Urinary bladder (tissue), 3 donors: ENCODE measurements at regions not wholly inside any gene's neighbourhood (a gene's known extent, or its start where the extent isn't known, plus 50 kb on each side); places are given as distances from the start of the nearest gene placed in this dataset.

ENCODE experiments used
- DNase-seq: peaks from one replicate; pipeline ENCODE4 v3.0.0-alpha.2; 2015; ENCODE audit errors: extremely low spot score
- H3K27ac ChIP-seq: one replicate; pipeline ENCODE4 v1.5.1; 2013; ENCODE audit warnings: low read depth, mild to moderate bottlenecking, moderate library complexity
- H3K36me3 ChIP-seq: one replicate; pipeline ENCODE4 v1.6.1; 2013; ENCODE audit warnings: mild to moderate bottlenecking, moderate library complexity; ENCODE audit not compliant: insufficient read depth
- H3K4me1 ChIP-seq: one replicate; pipeline ENCODE4 v1.6.1; 2013; ENCODE audit warnings: mild to moderate bottlenecking, moderate library complexity; ENCODE audit not compliant: insufficient read depth
- H3K4me3 ChIP-seq: one replicate; pipeline ENCODE4 v1.5.1; 2013; ENCODE audit warnings: low read depth, low read length
- WGBS: extraction: QIAGEN DNeasy Blood & Tissue Kit; methylation state at CpG from one replicate; pipeline ENCODE4 v1.1.7; 2013; 5-methylcytosine and 5-hydroxymethylcytosine counted together
- donor health status: healthy with polysubstance abuse.
- donor health status: healthy.

DNA sequence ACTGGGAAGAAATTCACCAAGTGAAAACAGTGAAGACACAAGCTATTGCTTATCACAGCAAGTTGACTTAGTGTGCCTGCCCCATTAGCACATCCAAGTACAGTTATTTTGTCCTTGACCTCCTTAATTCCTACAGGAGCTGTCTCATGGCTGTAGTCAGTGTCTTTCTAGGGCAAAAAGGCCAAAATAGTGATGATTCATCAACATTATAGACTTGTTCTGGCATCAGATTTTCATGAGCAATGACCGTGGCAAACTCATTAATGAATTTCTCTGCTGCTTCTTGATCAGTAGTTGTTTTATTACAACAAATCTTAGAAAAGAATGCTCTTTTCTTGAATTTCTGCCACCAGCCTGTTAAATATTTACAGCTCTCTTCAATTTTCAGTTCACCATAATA lies 1169.3 kb upstream of the DDX18 start:
- H3K4me1 ChIP-seq: no peaks in the 10 kb centered on the region
- 72% methylated on average over 1 of the region's 1 CpG for WGBS
- H3K27ac ChIP-seq: no peak overlapping the region
- DNase-seq: no peak
- H3K36me3 ChIP-seq: no peaks in the 10 kb centered on the region
- H3K4me3 ChIP-seq: no peak overlapping the region

DNA sequence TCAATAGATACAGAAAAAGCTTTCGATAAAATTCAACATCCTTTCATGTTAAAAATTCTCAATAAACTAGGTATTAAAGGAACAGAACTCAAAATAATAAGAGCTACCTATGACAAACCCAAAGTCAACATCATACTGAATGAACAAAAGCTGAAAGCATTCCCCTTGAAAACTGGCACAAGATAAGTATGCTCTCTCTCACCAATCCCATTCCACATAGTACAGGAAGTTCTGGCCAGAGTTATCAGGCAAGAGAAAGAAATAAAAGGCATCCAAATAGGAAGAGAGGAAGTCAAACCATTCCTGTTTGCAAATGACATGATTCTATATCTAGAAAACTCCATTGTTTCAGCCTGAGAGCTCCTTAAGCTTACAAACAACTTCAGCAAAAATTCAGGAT lies 1145.8 kb upstream of the DDX18 start:
- H3K36me3 ChIP-seq: no peaks in the 10 kb centered on the region
- WGBS: 81% methylated on average over 1 of the region's 1 CpG
- no peak overlapping the region for H3K4me3 ChIP-seq
- no peaks in the 10 kb centered on the region for H3K4me1 ChIP-seq
- no peak for DNase-seq
- H3K27ac ChIP-seq: no peak overlapping the region

DNA sequence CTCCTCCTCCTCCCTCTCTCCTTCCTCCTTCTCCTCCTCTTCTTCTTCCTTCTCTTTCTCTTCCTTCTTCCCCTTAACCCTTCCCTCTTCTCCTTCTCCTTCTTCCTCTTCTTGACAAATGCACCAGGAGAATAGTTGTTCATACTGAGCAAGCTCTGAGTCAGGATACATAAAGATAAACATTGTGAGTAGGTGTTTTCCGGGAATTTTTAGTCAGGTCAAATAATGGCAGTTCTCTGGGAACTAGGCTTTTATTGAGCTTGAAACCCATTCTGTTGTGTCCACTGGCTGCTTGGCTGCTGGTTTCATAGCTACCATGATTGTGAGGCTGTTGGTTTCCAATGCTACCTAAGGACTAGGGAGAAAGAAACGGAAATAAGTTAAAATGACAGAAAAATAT lies 1144.7 kb upstream of the DDX18 start:
- no peak for DNase-seq
- no peak overlapping the region for H3K27ac ChIP-seq

DNA sequence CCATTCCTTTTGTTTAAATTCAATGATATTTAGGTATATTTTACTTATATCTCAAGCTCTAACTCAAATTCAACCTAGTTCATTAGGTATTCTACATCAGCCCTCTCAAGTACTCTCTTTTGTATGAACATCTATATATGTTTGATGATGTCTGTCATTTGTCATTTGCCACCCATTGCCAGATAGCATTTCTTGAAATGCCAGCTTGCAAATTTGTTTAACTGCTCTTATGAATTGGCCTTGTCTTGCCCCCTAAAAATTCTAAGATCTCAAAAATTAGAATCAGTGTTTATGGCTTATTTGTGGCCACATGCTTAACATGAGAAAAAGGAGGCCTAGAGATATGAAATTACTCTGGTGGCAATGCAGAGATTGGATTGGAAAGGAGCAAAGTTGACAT lies 1140.3 kb upstream of the DDX18 start:
- H3K4me3 ChIP-seq: no peak overlapping the region
- no peak for DNase-seq
- no peak overlapping the region for H3K27ac ChIP-seq
- no peaks in the 10 kb centered on the region for H3K4me1 ChIP-seq
- no peaks in the 10 kb centered on the region for H3K36me3 ChIP-seq

More for the DNA sequence above, 1144.7 kb upstream of the DDX18 start:
- H3K36me3 ChIP-seq: no peaks in the 10 kb centered on the region
- WGBS: 60% methylated on average over 2 of the region's 2 CpGs
- no peak overlapping the region for H3K4me3 ChIP-seq
- no peaks in the 10 kb centered on the region for H3K4me1 ChIP-seq

DNA sequence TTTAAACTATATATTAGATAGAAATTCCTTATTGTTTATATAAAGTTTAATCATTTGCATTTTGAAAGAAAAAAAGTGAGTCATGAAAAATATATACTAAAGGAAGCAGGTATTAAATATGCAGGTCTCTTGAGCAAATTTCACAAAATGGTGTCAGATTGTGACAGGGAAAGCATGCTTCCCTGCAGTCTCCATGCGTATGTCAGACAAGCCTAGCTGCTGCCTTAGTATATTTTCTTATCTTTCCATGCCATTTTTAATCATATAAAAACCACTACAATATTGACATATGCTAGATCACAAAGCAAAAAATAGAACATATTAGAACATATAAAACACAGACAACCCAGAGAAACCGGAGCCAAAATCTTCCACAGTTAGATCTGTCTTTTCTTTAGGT lies 1137.7 kb upstream of the DDX18 start:
- no peaks in the 10 kb centered on the region for H3K36me3 ChIP-seq
- no peaks in the 10 kb centered on the region for H3K4me1 ChIP-seq
- DNase-seq: no peak
- H3K4me3 ChIP-seq: no peak overlapping the region
- WGBS: 82% methylated on average over 2 of the region's 2 CpGs
- no peak overlapping the region for H3K27ac ChIP-seq

DNA sequence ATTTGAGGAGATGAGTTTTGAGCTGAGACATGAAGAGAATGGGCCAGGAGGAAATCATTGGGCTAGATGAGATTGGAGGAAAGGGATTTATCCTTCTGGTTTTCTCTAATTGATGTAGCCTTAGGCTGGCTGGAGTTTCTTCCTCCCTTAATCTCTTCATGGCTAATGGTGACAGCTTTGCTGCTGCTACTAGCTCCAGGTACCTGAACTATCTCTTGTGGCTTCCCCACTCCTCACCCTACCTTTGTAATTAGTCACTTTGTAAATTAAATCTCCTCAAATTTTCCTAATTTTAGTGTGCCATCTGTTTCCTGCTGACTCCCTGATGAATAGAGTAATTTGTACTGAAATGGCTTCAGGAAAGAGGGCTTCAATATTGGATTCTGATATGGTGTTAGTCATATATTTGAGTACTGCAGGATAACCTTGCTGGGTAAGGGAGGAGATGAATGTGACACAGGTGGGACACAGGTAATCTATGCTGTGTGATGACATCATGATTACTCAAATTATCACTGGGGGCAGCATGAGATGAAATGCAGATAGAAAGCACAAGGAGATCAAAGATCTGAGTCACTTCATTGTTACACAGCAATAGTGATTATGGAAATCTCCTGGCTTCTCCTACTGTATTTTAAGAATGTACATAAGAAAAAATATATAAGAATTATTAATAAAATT lies 1134.1 kb upstream of the DDX18 start:
- Histone ChIP-seq H3K27ac (no peak overlapping the region), H3K4me3 (no peak overlapping the region), H3K36me3 (no peaks in the 10 kb centered on the region), H3K4me1 (no peaks in the 10 kb centered on the region)
- DNase-seq: no peak

DNA sequence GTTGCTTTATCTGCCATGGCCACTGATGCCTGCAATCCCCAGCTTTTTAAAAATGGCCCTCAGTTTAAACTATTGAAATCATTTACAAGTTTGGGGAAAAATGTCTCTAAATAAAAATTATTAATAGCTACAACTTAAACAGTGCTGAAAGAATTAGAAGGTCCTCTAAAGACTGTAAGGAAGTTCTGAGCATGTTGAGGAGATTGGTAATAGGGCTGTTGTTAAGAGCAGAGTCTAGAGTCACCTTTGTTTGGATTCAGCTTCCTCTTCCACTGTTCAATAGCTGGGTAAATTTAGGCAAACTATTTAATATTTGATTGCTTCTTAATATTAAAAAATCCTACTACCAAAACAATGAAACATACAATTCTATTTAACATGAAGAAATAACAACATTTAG lies 1127.1 kb upstream of the DDX18 start:
- Histone ChIP-seq H3K27ac (no peak overlapping the region), H3K4me3 (no peak overlapping the region), H3K4me1 (no peaks in the 10 kb centered on the region), H3K36me3 (no peaks in the 10 kb centered on the region)
- DNase-seq: no peak

DNA sequence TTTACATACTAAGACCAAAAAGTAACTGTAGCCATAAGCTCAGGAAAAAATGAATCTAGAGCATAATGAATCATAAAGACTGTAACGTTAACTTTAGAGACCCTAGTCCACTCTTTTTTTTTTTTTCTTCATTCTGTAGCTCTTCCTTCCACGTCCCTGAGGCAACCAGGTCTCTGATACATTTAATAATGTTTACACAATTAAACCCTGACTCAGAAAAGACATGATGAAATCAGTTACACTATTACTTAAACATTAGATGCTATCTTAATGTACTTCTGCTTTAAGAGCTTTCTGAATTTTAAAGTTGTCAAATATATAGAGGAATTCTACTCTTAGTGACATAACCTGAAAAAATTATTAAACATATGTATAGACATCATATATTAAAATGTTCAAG lies 1121.5 kb upstream of the DDX18 start:
- DNase-seq: no peak
- Histone ChIP-seq H3K36me3 (no peaks in the 10 kb centered on the region), H3K27ac (no peak overlapping the region), H3K4me1 (no peaks in the 10 kb centered on the region), H3K4me3 (no peak overlapping the region)
- WGBS: 23% methylated on average over 2 of the region's 2 CpGs

DNA sequence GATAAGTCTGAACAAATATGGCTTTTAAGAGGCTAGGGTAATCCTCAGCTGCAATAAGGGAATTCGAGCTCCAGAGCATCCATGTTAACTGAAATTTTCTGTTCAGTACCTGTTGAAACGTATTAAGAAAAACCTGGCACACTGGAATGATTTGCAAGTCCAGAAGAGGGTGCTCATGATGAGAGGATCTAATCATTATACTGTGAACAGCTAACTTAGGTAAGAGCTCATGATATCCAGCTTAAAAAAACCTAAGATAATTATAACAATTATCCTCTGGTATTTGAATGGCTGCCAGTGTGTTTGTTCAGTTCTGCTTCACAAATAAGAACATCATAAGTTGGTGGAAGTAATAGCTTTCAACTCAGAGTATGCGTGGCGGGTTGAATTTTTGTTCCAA lies 1118.3 kb upstream of the DDX18 start:
- Histone ChIP-seq H3K4me1 (no peaks in the 10 kb centered on the region), H3K27ac (no peak overlapping the region), H3K36me3 (no peaks in the 10 kb centered on the region), H3K4me3 (no peak overlapping the region)
- 65% methylated on average over 4 of the region's 4 CpGs for WGBS
- DNase-seq: no peak

DNA sequence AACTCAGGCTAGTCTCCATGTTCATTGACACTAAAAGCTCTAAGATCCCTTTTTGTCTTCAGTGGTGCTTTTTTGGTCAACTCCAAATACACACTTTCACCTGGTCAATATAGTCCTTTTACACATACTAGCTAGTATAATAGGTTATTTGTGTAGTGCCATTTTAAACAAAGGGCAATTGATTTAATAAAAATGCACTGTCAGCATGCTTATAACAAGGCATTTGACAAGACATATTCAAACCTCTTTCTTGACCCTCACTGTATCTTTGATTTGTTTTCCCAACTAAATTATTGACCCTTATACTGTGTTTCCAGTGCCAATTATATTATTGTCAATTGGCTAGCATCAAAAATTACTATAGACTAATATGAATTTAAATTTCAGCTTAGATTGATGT lies 1117.6 kb upstream of the DDX18 start:
- no peak overlapping the region for H3K4me3 ChIP-seq
- no peak overlapping the region for H3K27ac ChIP-seq
- no peak for DNase-seq
- H3K36me3 ChIP-seq: no peaks in the 10 kb centered on the region
- H3K4me1 ChIP-seq: no peaks in the 10 kb centered on the region

DNA sequence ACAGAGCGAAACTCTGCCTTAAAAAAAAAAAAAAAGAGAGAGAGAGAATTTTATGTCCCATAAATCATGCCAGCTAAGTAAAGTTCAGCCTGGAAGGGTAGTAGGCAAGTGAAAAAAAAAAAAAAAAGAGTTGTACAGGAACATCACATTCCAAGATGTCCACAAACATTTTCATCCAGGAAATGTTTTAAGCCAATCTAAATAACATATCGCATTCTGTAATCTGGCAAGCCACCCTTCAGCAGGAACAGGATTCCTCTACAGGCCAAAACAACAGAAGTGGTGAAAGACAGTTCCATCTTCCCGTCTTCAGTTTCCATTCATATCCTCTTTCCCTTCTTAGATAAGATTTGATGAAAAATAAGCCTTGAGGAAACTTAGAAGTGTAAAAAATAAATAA lies 1108.1 kb upstream of the DDX18 start:
- no peak for DNase-seq
- H3K27ac ChIP-seq: no peak overlapping the region
- H3K4me3 ChIP-seq: no peak overlapping the region
- 63% methylated on average over 3 of the region's 3 CpGs for WGBS
- H3K36me3 ChIP-seq: no peaks in the 10 kb centered on the region
- no peaks in the 10 kb centered on the region for H3K4me1 ChIP-seq

DNA sequence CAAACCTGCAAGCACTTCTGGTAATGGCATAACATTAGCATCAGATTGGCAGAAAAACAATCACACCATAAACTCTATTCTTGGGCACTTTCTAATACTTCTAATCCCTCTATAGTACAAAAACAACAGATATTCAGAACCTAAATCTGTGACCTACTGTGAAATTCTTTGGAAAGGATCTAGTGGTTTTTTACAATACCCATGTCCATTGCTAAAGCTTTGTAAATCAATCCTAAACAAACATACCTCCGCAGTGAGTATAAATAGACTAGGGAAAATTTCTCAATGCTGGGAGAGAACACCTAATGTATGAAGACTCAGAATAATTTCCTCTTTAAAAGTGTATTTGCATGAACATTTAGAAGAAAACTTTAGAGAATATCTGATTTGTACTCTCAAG lies 1098.5 kb upstream of the DDX18 start:
- Histone ChIP-seq H3K27ac (no peak overlapping the region), H3K4me1 (no peaks in the 10 kb centered on the region), H3K36me3 (no peaks in the 10 kb centered on the region), H3K4me3 (no peak overlapping the region)
- WGBS: 72% methylated on average over 1 of the region's 1 CpG
- DNase-seq: no peak

DNA sequence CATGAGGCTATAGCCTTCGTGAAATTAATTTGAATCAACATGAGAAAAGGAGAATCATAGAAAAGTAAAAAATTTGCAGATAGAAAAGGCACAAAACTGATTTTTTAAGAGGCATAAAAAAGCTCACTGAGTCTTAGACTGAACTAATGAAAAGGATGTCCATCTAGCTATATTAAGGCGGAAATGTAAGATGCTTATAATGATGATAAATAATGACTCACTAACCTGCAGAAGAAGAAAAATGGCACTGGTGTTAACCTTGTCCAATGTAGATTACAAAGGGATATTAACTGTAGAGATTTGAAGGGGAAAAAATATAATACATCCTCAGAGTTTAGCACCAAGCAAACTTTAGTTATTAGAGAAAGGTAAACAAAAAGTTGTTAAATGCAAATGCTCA lies 1098.0 kb upstream of the DDX18 start:
- no peak overlapping the region for H3K4me3 ChIP-seq
- no peak for DNase-seq
- 87% methylated on average over 2 of the region's 2 CpGs for WGBS

DNA sequence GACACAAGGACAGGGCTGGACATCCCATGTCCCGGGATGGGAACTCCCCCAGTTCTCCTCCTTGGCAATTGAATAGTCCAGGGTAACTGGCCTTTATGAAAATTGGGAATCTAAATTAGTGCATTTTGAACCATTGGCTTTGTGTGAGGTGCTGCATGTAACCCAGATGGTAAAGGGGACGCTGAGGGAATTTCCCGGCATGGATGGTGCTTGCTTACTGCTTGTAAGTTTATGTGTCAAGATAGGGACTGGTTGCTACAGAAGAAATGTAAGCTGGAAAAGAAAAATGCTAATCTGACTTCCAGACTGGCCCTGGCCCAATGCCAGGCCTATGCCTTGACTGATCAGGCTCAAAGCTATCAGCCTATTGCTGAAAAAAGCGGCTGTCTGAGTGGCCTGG lies 1096.7 kb upstream of the DDX18 start:
- Histone ChIP-seq H3K27ac (no peak overlapping the region), H3K4me1 (no peaks in the 10 kb centered on the region), H3K36me3 (no peaks in the 10 kb centered on the region), H3K4me3 (no peak overlapping the region)
- 52% methylated on average over 4 of the region's 4 CpGs for WGBS
- DNase-seq: no peak

More for the DNA sequence above, 1098.0 kb upstream of the DDX18 start:
- Histone ChIP-seq H3K36me3 (no peaks in the 10 kb centered on the region), H3K4me1 (no peaks in the 10 kb centered on the region), H3K27ac (no peak overlapping the region)

DNA sequence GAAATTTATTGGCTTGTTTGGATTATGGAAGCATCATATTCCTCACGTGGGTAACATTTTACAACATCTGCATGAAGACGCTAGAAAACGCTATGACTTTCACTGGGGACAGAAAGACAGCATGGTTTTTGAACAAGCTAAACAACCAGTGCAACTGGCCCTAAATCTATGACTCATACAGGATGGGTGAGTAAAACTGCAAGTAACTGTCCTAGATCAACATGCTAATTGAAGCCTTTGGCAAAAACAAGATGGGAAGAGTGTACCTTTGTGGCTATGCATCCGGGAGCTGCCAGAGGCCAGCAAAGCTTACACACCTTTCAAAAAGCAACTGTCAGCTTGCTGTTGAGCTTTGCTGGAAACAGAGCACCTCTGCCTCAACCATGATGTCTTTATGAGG lies 1096.0 kb upstream of the DDX18 start:
- no peak for DNase-seq
- H3K27ac ChIP-seq: no peak overlapping the region
- H3K4me1 ChIP-seq: no peaks in the 10 kb centered on the region
- WGBS: 43% methylated on average over 4 of the region's 4 CpGs
- no peak overlapping the region for H3K4me3 ChIP-seq
- no peaks in the 10 kb centered on the region for H3K36me3 ChIP-seq
